ENCODE measurements at regions not wholly inside any gene's neighbourhood (a gene's known extent, or its start where the extent isn't known, plus 50 kb on each side); places are given as distances from the start of the nearest gene placed in this dataset.

DNA sequence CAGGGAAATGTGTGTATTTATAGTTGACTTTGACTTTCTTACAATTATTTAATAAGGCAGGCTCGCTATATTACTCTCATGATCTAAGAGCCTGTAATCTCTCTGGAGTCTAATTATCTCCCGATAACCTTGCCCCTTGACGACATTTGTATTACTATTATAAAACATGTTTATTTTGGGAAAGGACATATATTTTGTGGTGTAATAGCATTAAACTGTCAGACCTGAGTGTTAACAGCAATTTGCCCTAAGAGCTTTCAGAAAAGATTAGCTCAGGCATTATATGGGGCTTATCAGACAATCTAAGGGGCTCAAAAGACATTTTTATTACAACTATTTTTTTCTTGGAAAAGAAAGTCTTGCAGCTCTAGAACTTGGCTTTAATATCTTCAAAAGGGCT, 427.9 kb upstream of the SLIT2 start:
- no peaks in the 10 kb centered on the region for H3K36me3 ChIP-seq (ENCODE audit: control insufficient read depth, insufficient read depth, low read length)
- no peak for DNase-seq (ENCODE audit: low read depth, low spot score)
- POLR2A ChIA-PET = no interaction called here
- H3K9me3 ChIP-seq (ENCODE audit: control insufficient read depth, insufficient read depth, low read depth, low read length) = no peaks in the 10 kb centered on the region
- intact Hi-C loops (cut with micrococcal nuclease; ENCODE audit: unreplicated experiment) = no loop called here
- no TSS peak for BruUV-seq (replicated peaks)
- in situ Hi-C loops (cut with HindIII; ENCODE audit: low pct_unique_long_range_greater_than_20kb, low sequenced_read_pairs) = no loop called here
- ATAC-seq = no peak
- H3K27ac ChIP-seq (ENCODE audit: low read length) = no peak overlapping the region
- CTCF ChIA-PET = no interaction called here
- no peaks in the 10 kb centered on the region for H3K4me1 ChIP-seq (ENCODE audit: control insufficient read depth, insufficient read depth, low read length)
- no peak for TF ChIP-seq TCF7L2 (IDR thresholded peaks at IDR 0.05; ENCODE audit: low read depth, low read length)
- TF ChIP-seq, protein P1, sequence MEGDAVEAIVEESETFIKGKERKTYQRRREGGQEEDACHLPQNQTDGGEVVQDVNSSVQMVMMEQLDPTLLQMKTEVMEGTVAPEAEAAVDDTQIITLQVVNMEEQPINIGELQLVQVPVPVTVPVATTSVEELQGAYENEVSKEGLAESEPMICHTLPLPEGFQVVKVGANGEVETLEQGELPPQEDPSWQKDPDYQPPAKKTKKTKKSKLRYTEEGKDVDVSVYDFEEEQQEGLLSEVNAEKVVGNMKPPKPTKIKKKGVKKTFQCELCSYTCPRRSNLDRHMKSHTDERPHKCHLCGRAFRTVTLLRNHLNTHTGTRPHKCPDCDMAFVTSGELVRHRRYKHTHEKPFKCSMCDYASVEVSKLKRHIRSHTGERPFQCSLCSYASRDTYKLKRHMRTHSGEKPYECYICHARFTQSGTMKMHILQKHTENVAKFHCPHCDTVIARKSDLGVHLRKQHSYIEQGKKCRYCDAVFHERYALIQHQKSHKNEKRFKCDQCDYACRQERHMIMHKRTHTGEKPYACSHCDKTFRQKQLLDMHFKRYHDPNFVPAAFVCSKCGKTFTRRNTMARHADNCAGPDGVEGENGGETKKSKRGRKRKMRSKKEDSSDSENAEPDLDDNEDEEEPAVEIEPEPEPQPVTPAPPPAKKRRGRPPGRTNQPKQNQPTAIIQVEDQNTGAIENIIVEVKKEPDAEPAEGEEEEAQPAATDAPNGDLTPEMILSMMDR (IDR thresholded peaks at IDR 0.05) = no peak
- no peak for TF ChIP-seq POLR2AphosphoS5 (IDR thresholded peaks at IDR 0.05; ENCODE audit: low read depth, low read length)
- TF ChIP-seq SIN3A (IDR thresholded peaks at IDR 0.05; ENCODE audit: borderline replicate concordance, insufficient read depth, low read depth, low read length) = no peak
- TF ChIP-seq, protein P2, sequence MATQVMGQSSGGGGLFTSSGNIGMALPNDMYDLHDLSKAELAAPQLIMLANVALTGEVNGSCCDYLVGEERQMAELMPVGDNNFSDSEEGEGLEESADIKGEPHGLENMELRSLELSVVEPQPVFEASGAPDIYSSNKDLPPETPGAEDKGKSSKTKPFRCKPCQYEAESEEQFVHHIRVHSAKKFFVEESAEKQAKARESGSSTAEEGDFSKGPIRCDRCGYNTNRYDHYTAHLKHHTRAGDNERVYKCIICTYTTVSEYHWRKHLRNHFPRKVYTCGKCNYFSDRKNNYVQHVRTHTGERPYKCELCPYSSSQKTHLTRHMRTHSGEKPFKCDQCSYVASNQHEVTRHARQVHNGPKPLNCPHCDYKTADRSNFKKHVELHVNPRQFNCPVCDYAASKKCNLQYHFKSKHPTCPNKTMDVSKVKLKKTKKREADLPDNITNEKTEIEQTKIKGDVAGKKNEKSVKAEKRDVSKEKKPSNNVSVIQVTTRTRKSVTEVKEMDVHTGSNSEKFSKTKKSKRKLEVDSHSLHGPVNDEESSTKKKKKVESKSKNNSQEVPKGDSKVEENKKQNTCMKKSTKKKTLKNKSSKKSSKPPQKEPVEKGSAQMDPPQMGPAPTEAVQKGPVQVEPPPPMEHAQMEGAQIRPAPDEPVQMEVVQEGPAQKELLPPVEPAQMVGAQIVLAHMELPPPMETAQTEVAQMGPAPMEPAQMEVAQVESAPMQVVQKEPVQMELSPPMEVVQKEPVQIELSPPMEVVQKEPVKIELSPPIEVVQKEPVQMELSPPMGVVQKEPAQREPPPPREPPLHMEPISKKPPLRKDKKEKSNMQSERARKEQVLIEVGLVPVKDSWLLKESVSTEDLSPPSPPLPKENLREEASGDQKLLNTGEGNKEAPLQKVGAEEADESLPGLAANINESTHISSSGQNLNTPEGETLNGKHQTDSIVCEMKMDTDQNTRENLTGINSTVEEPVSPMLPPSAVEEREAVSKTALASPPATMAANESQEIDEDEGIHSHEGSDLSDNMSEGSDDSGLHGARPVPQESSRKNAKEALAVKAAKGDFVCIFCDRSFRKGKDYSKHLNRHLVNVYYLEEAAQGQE (IDR thresholded peaks at IDR 0.05; ENCODE audit: insufficient read depth in 1 of 2, low read depth in 2 of 2, low read length in 1 of 2) = no peak
- no peaks in the 10 kb centered on the region for H3K27me3 ChIP-seq (ENCODE audit: control insufficient read depth, insufficient read depth, low read length)
- H3K4me3 ChIP-seq (ENCODE audit: low read depth in 2 of 2, low read length in 2 of 2) = no peak overlapping the region

DNA sequence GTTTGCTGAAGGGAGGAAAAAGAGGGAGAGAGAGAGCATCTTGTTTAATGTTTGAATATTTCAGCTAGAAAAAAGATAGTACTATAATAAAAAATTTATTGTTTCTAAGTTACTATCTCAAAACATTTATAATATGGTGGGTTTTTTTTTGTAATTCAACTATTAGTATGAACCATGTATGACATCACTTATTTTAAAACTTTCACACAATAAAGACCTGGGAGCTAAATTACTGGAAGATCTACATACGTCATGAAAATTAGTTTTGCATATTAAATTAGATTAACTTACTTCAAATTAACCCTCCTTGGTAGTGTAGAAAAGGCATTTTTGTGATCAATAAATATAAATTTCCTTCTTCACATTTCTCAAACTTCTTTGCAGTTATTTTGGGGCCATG, 432.0 kb upstream of the SLIT2 start:
- Histone ChIP-seq H3K4me1 (ENCODE audit: control insufficient read depth, insufficient read depth, low read length) (no peaks in the 10 kb centered on the region), H3K27me3 (ENCODE audit: control insufficient read depth, insufficient read depth, low read length) (no peaks in the 10 kb centered on the region), H3K36me3 (ENCODE audit: control insufficient read depth, insufficient read depth, low read length) (no peaks in the 10 kb centered on the region), H3K27ac (ENCODE audit: low read length) (no peak overlapping the region), H3K4me3 (ENCODE audit: low read depth in 2 of 2, low read length in 2 of 2) (no peak overlapping the region), H3K9me3 (ENCODE audit: control insufficient read depth, insufficient read depth, low read depth, low read length) (no peaks in the 10 kb centered on the region)
- BruUV-seq (replicated peaks) = no TSS peak
- no peak for DNase-seq (ENCODE audit: low read depth, low spot score)
- TF ChIP-seq, protein P2 (IDR thresholded peaks at IDR 0.05; ENCODE audit: insufficient read depth in 1 of 2, low read depth in 2 of 2, low read length in 1 of 2) = no peak
- no peak for TF ChIP-seq TCF7L2 (IDR thresholded peaks at IDR 0.05; ENCODE audit: low read depth, low read length)
- TF ChIP-seq SIN3A (IDR thresholded peaks at IDR 0.05; ENCODE audit: borderline replicate concordance, insufficient read depth, low read depth, low read length) = no peak
- TF ChIP-seq POLR2AphosphoS5 (IDR thresholded peaks at IDR 0.05; ENCODE audit: low read depth, low read length) = no peak
- TF ChIP-seq, protein P1 (IDR thresholded peaks at IDR 0.05) = no peak
- intact Hi-C loops (cut with micrococcal nuclease; ENCODE audit: unreplicated experiment) = no loop called here
- no peak for ATAC-seq
- POLR2A ChIA-PET = no interaction called here
- CTCF ChIA-PET = no interaction called here
- in situ Hi-C loops (cut with HindIII; ENCODE audit: low pct_unique_long_range_greater_than_20kb, low sequenced_read_pairs) = no loop called here

Measured in Panc1 (cell line).